ENCODE measurements at regions not wholly inside any gene's neighbourhood (a gene's known extent, or its start where the extent isn't known, plus 50 kb on each side); places are given as distances from the start of the nearest gene placed in this dataset.

DNA sequence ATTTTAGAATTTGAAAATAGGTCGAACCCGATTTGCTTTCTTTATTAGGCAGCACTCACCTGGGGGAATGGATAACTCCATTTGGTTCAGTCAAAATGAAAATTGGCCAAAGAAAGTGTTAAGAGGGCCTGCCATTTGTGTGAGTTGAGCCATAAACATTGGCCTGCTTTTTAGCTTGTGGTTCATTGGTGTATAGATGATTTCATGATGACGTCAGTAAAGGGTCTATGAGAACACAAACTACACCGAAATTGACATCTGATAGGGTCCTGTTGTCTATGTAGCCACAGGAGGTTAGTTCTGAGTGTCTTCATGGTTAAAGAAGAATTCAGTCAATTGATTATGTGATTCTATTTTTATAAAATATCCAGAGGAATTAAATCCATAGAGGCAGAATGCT lies 1001.5 kb upstream of the EEF2KMT start:
- no peak for TF ChIP-seq POLR2A (IDR thresholded peaks at IDR 0.05)
- TF ChIP-seq, protein P1, sequence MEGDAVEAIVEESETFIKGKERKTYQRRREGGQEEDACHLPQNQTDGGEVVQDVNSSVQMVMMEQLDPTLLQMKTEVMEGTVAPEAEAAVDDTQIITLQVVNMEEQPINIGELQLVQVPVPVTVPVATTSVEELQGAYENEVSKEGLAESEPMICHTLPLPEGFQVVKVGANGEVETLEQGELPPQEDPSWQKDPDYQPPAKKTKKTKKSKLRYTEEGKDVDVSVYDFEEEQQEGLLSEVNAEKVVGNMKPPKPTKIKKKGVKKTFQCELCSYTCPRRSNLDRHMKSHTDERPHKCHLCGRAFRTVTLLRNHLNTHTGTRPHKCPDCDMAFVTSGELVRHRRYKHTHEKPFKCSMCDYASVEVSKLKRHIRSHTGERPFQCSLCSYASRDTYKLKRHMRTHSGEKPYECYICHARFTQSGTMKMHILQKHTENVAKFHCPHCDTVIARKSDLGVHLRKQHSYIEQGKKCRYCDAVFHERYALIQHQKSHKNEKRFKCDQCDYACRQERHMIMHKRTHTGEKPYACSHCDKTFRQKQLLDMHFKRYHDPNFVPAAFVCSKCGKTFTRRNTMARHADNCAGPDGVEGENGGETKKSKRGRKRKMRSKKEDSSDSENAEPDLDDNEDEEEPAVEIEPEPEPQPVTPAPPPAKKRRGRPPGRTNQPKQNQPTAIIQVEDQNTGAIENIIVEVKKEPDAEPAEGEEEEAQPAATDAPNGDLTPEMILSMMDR (IDR thresholded peaks at IDR 0.05) = no peak

Data from breast epithelium (tissue), 3 donors.